ENCODE measurements at regions not wholly inside any gene's neighbourhood (a gene's known extent, or its start where the extent isn't known, plus 50 kb on each side); places are given as distances from the start of the nearest gene placed in this dataset.

GRCh38 chr5:17763301-17763700 lies 129.0 kb downstream of the TAF11L14 start:
- WGBS (ENCODE audit: low lambda C conversion rate) = 88% methylated on average over 1 of the region's 1 CpG
- Histone ChIP-seq H3K9me3 (ENCODE audit: low read length) (peaks cover 91% of the 10 kb centered on the region), H3K4me3 (replicated peaks in 1 of 3; ENCODE audit: insufficient read depth in 1 of 3, low read depth in 2 of 3, low read length in 3 of 3) (no peak overlapping the region), H3K9ac (ENCODE audit: insufficient read depth, low read depth, low read length) (no peak overlapping the region), H3K4me2 (ENCODE audit: low read depth, low read length) (no peak overlapping the region), H3K4me1 (ENCODE audit: insufficient read depth, low read length) (no peaks in the 10 kb centered on the region), H3K27ac (ENCODE audit: extremely low read length, insufficient read depth, low read length) (no peak overlapping the region), H3K27me3 (ENCODE audit: control insufficient read depth in 1 of 2, insufficient read depth in 2 of 2, low read length in 2 of 2) (no peaks in the 10 kb centered on the region), H3K79me2 (ENCODE audit: insufficient read depth, low read length) (no peaks in the 10 kb centered on the region), H3K36me3 (replicated peaks in 1 of 2; ENCODE audit: control insufficient read depth in 1 of 2, insufficient read depth in 2 of 2, low read length in 2 of 2) (no peaks in the 10 kb centered on the region), H4K20me1 (ENCODE audit: insufficient read depth, low read length) (no peaks in the 10 kb centered on the region), H2AFZ (ENCODE audit: low read length) (no peak overlapping the region)
- ChIA-PET POLR2A (no interaction called here), CTCF (ENCODE audit: low intra/inter-chr PET ratio, low total read pairs) (no interaction called here)
- no peak for DNase-seq (ENCODE audit: low spot score)
- ATAC-seq = no peak
- no peak for TF ChIP-seq FIP1L1 (IDR thresholded peaks at IDR 0.05; ENCODE audit: borderline replicate concordance, insufficient read depth, low read depth, low read length)
- TF ChIP-seq ZNF773 (CRISPR knock-in tag; IDR thresholded peaks at IDR 0.05; ENCODE audit: borderline replicate concordance) = no peak
- in situ Hi-C loops (cut with HindIII; ENCODE audit: extremely low pct_ligation_motif_present, low pct_unique_long_range_greater_than_20kb) (no loop called here), intact Hi-C loops (cut with micrococcal nuclease; ENCODE audit: unreplicated experiment) (no loop called here)
- no TSS peak for BruUV-seq (replicated peaks)
- no peak for FAIRE-seq

GRCh38 chr5:17766031-17766430 lies 131.8 kb downstream of the TAF11L14 start:
- BruUV-seq (replicated peaks) = no TSS peak
- H3K9ac ChIP-seq (ENCODE audit: insufficient read depth, low read depth, low read length) = no peak overlapping the region
- FAIRE-seq (no peak), ATAC-seq (no peak), DNase-seq (ENCODE audit: low spot score) (no peak)
- H3K27me3 ChIP-seq (ENCODE audit: control insufficient read depth in 1 of 2, insufficient read depth in 2 of 2, low read length in 2 of 2) = no peaks in the 10 kb centered on the region
- no peaks in the 10 kb centered on the region for H3K4me1 ChIP-seq (ENCODE audit: insufficient read depth, low read length)
- no peaks in the 10 kb centered on the region for H4K20me1 ChIP-seq (ENCODE audit: insufficient read depth, low read length)
- no peak overlapping the region for H3K4me2 ChIP-seq (ENCODE audit: low read depth, low read length)
- intact Hi-C loops (cut with micrococcal nuclease; ENCODE audit: unreplicated experiment) (no loop called here), in situ Hi-C loops (cut with HindIII; ENCODE audit: extremely low pct_ligation_motif_present, low pct_unique_long_range_greater_than_20kb) (no loop called here)
- no peaks in the 10 kb centered on the region for H3K79me2 ChIP-seq (ENCODE audit: insufficient read depth, low read length)
- H3K27ac ChIP-seq (ENCODE audit: extremely low read length, insufficient read depth, low read length) = no peak overlapping the region
- WGBS (ENCODE audit: low lambda C conversion rate) = 0% methylated on average over 2 of the region's 2 CpGs
- H3K36me3 ChIP-seq (replicated peaks in 1 of 2; ENCODE audit: control insufficient read depth in 1 of 2, insufficient read depth in 2 of 2, low read length in 2 of 2) = no peaks in the 10 kb centered on the region
- H3K9me3 ChIP-seq (ENCODE audit: low read length) = peaks cover 89% of the 10 kb centered on the region
- ChIA-PET POLR2A (no interaction called here), CTCF (ENCODE audit: low intra/inter-chr PET ratio, low total read pairs) (no interaction called here)
- no peak overlapping the region for H3K4me3 ChIP-seq (replicated peaks in 1 of 3; ENCODE audit: insufficient read depth in 1 of 3, low read depth in 2 of 3, low read length in 3 of 3)
- TF ChIP-seq SALL1 (CRISPR knock-in tag; IDR thresholded peaks at IDR 0.05) = no peak
- no peak for TF ChIP-seq CBX1 (IDR thresholded peaks at IDR 0.05; ENCODE audit: low read depth)
- TF ChIP-seq ARHGAP35 (CRISPR knock-in tag; IDR thresholded peaks at IDR 0.05; ENCODE audit: borderline replicate concordance) = no peak
- TF ChIP-seq DMTF1 (CRISPR knock-in tag; IDR thresholded peaks at IDR 0.05) = no peak
- no peak for TF ChIP-seq HNF1A (IDR thresholded peaks at IDR 0.05; ENCODE audit: low read depth)
- no peak for TF ChIP-seq HNF1A (CRISPR knock-in tag; IDR thresholded peaks at IDR 0.05; ENCODE audit: borderline replicate concordance)
- TF ChIP-seq THAP11 (CRISPR knock-in tag; IDR thresholded peaks at IDR 0.05) = no peak
- no peak overlapping the region for H2AFZ ChIP-seq (ENCODE audit: low read length)

Measured in HepG2 (cell line).